ENCODE measurements at regions not wholly inside any gene's neighbourhood (a gene's known extent, or its start where the extent isn't known, plus 50 kb on each side); places are given as distances from the start of the nearest gene placed in this dataset.
"Not testable (repeated sequence)": the region's sequence is repeated elsewhere in the genome, so short reads cannot be mapped to it uniquely, and the experiment has no call there.

- no peak for DNase-seq
Measured at GRCh38 chr6:140201787-140202458, 827.5 kb upstream of the CITED2 start.

GRCh38 chr6:140193269-140193668 lies 818.8 kb upstream of the CITED2 start:
- no peak for DNase-seq

- no peak for DNase-seq
Measured at GRCh38 chr6:140192018-140192417, 817.6 kb upstream of the CITED2 start.

- not testable (repeated sequence) for DNase-seq
Measured at GRCh38 chr6:140189263-140189662, 814.8 kb upstream of the CITED2 start.

GRCh38 chr6:140185991-140186390 lies 811.5 kb upstream of the CITED2 start:
- DNase-seq: no peak

GRCh38 chr6:140183881-140184280 lies 809.4 kb upstream of the CITED2 start:
- DNase-seq: no peak

GRCh38 chr6:140182821-140183220 lies 808.4 kb upstream of the CITED2 start:
- no peak for DNase-seq

GRCh38 chr6:140181876-140182275 lies 807.4 kb upstream of the CITED2 start:
- no peak for DNase-seq

- DNase-seq: no peak
Measured at GRCh38 chr6:140180306-140180705, 805.9 kb upstream of the CITED2 start.

- no peak for DNase-seq
Measured at GRCh38 chr6:140178935-140179334, 804.5 kb upstream of the CITED2 start.

GRCh38 chr6:140178520-140178919 lies 804.1 kb upstream of the CITED2 start:
- DNase-seq: no peak

GRCh38 chr6:140176306-140176705 lies 801.9 kb upstream of the CITED2 start:
- no peak for DNase-seq

GRCh38 chr6:140175486-140175885 lies 801.0 kb upstream of the CITED2 start:
- no peak for DNase-seq

GRCh38 chr6:140174524-140174923 lies 800.1 kb upstream of the CITED2 start:
- DNase-seq: no peak

GRCh38 chr6:140168365-140168764 lies 793.9 kb upstream of the CITED2 start:
- no peak for DNase-seq

GRCh38 chr6:140160909-140161308 lies 786.5 kb upstream of the CITED2 start:
- no peak for DNase-seq

GRCh38 chr6:140160494-140160893 lies 786.0 kb upstream of the CITED2 start:
- no peak for DNase-seq

- DNase-seq: no peak
Measured at GRCh38 chr6:140156131-140156530, 781.7 kb upstream of the CITED2 start.

GRCh38 chr6:140155451-140156126 lies 781.1 kb upstream of the CITED2 start:
- no peak for DNase-seq

- DNase-seq: no peak
Measured at GRCh38 chr6:140153703-140154102, 779.3 kb upstream of the CITED2 start.

- DNase-seq: not testable (repeated sequence)
Measured at GRCh38 chr6:140147825-140148814, 773.7 kb upstream of the CITED2 start.

- no peak for DNase-seq
Measured at GRCh38 chr6:140140891-140141290, 766.4 kb upstream of the CITED2 start.

- DNase-seq: no peak
Measured at GRCh38 chr6:140138311-140139010, 764.0 kb upstream of the CITED2 start.

Measured in activated CD8-positive, alpha-beta memory T cell treated with anti-CD3 and anti-CD28 coated beads for 24 hours (primary cell).